Suprapubic skin (tissue), 4 donors: ENCODE measurements at regions not wholly inside any gene's neighbourhood (a gene's known extent, or its start where the extent isn't known, plus 50 kb on each side); places are given as distances from the start of the nearest gene placed in this dataset.
"Not testable (repeated sequence)": the region's sequence is repeated elsewhere in the genome, so short reads cannot be mapped to it uniquely, and the experiment has no call there.

Experiments used
- DNase-seq, 2 donors: peaks; one replicate each; pipeline ENCODE4 v3.0.0-alpha.2; 2019; ENCODE audit warnings: low spot score in 2 of 2
- H3K27ac ChIP-seq: fragments of 200-600 bp; sonication (generic); one replicate; pipeline ENCODE4 v1.5.1; 2019
- H3K27me3 ChIP-seq: fragments of 200-600 bp; sonication (generic); one replicate; pipeline ENCODE4 v1.5.1; 2019
- H3K36me3 ChIP-seq: fragments of 200-600 bp; sonication (generic); one replicate; pipeline ENCODE4 v1.5.1; 2019
- H3K4me1 ChIP-seq: fragments of 200-600 bp; sonication (generic); one replicate; pipeline ENCODE4 v1.5.1; 2019
- H3K4me3 ChIP-seq: fragments of 200-600 bp; sonication (generic); one replicate; pipeline ENCODE4 v1.5.1; 2019; ENCODE audit warnings: mild to moderate bottlenecking
- H3K9me3 ChIP-seq: fragments of 200-600 bp; sonication (generic); one replicate; pipeline ENCODE4 v1.5.1; 2019
- CTCF ChIP-seq, 2 donors: fragments of 200-600 bp in 1 of 2; fragments of 450-650 bp in 1 of 2; sonication (generic) in 1 of 2; IDR thresholded peaks; one replicate each; pipeline ENCODE4 v1.5.1; 2016 to 2019; ENCODE audit warnings: antibody characterized with exemption in 2 of 2, mild to moderate bottlenecking in 1 of 2, moderate library complexity in 1 of 2
- EP300 ChIP-seq: sonication (generic); formaldehyde crosslinking; IDR thresholded peaks from one replicate; pipeline ENCODE4 v1.6.1; 2017; ENCODE audit warnings: antibody characterized with exemption
- POLR2A ChIP-seq, 2 donors: fragments of 450-650 bp; IDR thresholded peaks; one replicate each; pipeline ENCODE4 v1.6.1; 2017; ENCODE audit warnings: antibody characterized with exemption in 2 of 2, mild to moderate bottlenecking in 2 of 2, moderate library complexity in 2 of 2
- POLR2AphosphoS5 ChIP-seq, 3 donors: sonication (generic); formaldehyde crosslinking; IDR thresholded peaks; one replicate each; pipeline ENCODE4 v1.6.1; 2017; ENCODE audit warnings: antibody characterized with exemption in 3 of 3
- WGBS: methylation state at CpG from one replicate; pipeline ENCODE4 v1.1.5; 2018; 5-methylcytosine and 5-hydroxymethylcytosine counted together

DNA sequence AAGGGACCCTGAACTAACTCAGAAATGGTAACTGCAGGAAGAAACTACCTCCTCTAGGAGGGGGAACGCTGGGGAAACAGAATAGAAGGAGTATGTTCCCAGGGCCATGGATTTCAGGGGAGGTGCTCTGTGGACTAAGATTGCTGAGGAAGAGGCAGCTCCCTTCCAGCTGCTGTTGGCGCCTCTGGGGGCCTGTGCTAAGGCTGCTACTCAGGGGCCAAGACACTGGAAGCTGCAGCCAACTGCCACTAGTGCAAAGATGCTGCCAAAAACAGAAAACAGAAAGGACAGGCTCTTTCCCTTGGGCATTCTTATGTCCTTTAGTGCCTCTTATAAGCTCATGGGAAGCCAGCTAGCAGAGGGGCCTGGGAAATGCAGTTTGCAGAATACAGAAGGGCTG is 58.0 kb upstream of the SGIP1 start:
- no peak overlapping the region for H3K27ac ChIP-seq
- no peaks in the 10 kb centered on the region for H3K36me3 ChIP-seq
- DNase-seq = no peak
- no peak for TF ChIP-seq EP300
- TF ChIP-seq POLR2A (IDR thresholded peaks at IDR 0.05) = no peak
- no peak for TF ChIP-seq CTCF (IDR thresholded peaks at IDR 0.05)
- TF ChIP-seq POLR2AphosphoS5 (IDR thresholded peaks at IDR 0.05) = no peak
- H3K9me3 ChIP-seq = no peaks in the 10 kb centered on the region
- 56% methylated on average over 2 of the region's 2 CpGs for WGBS
- no peaks in the 10 kb centered on the region for H3K27me3 ChIP-seq
- H3K4me1 ChIP-seq = no peaks in the 10 kb centered on the region
- H3K4me3 ChIP-seq = no peak overlapping the region

DNA sequence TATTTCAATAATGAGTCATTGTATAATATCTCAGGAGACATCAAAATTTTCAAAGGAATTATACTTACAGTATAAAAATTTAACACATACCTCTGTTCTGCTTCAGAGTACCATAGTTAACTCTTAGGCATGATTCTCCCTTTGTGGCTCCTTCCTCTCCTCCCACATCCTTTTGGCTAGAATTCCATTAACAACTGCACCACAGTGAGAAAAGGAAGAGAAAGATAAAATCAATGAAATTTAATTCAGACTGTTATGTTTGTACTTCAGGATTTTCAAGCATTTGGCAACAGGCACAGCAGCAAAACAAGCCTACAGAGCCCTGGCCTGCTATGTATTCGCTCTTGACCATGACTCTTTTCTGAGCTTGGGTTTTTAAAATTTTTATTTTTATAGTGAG is 57.2 kb upstream of the SGIP1 start:
- no peaks in the 10 kb centered on the region for H3K27me3 ChIP-seq
- H3K4me1 ChIP-seq = no peaks in the 10 kb centered on the region
- H3K4me3 ChIP-seq = no peak overlapping the region
- no peak for DNase-seq
- no peaks in the 10 kb centered on the region for H3K9me3 ChIP-seq
- 89% methylated on average over 1 of the region's 1 CpG for WGBS
- no peaks in the 10 kb centered on the region for H3K36me3 ChIP-seq
- TF ChIP-seq POLR2AphosphoS5 (IDR thresholded peaks at IDR 0.05) (no peak), EP300 (no peak), POLR2A (IDR thresholded peaks at IDR 0.05) (no peak), CTCF (IDR thresholded peaks at IDR 0.05) (no peak)
- H3K27ac ChIP-seq = no peak overlapping the region

DNA sequence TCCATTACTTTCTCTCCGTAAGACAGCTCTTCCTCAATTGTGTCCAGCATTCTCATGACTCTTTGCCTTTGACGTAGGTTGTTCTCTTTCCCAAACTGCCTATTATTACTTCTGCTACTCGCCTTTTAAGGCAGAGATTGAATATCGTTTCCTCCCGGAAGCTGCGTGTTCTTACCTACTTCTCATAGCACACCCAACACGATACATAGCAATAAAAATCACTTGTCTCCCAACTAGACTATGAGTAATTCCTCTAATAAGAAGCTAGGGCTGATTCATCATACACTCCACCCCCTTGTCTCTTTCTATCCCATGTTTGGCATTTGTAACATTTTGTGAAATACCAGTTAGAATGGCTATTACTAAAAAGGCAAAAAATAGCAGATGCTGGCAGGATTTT is 55.8 kb upstream of the SGIP1 start:
- no peaks in the 10 kb centered on the region for H3K27me3 ChIP-seq
- no peaks in the 10 kb centered on the region for H3K9me3 ChIP-seq
- H3K27ac ChIP-seq = no peak overlapping the region
- no peaks in the 10 kb centered on the region for H3K4me1 ChIP-seq
- TF ChIP-seq POLR2AphosphoS5 (IDR thresholded peaks at IDR 0.05) = no peak
- TF ChIP-seq CTCF (IDR thresholded peaks at IDR 0.05) = no peak
- TF ChIP-seq POLR2A (IDR thresholded peaks at IDR 0.05) = no peak
- TF ChIP-seq EP300 = no peak
- WGBS = 89% methylated on average over 7 of the region's 7 CpGs
- no peaks in the 10 kb centered on the region for H3K36me3 ChIP-seq
- no peak for DNase-seq
- H3K4me3 ChIP-seq = no peak overlapping the region

DNA sequence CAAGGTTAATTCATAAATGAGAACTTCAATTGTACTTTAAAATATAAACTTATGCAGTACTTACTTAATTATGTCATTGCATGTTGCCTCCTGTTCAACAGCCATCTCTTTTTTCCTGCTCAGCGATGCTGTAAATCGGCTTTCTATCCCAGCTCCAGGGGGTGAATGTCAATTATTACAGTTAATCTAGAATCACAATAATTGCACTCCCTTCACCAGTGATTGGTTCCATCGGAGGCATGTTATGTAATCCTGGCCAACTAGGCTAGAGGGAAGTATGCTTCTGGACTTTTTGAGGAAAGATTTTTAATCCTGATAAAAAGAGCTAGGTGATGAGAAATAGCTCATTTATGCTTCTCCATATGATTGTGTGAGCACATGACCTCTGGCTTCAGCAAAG is 53.8 kb upstream of the SGIP1 start:
- DNase-seq = no peak
- 60% methylated on average over 3 of the region's 3 CpGs for WGBS
- no peak for TF ChIP-seq CTCF (IDR thresholded peaks at IDR 0.05)
- Histone ChIP-seq H3K4me3 (no peak overlapping the region), H3K36me3 (no peaks in the 10 kb centered on the region), H3K27ac (no peak overlapping the region), H3K4me1 (no peaks in the 10 kb centered on the region), H3K27me3 (no peaks in the 10 kb centered on the region), H3K9me3 (no peaks in the 10 kb centered on the region)

DNA sequence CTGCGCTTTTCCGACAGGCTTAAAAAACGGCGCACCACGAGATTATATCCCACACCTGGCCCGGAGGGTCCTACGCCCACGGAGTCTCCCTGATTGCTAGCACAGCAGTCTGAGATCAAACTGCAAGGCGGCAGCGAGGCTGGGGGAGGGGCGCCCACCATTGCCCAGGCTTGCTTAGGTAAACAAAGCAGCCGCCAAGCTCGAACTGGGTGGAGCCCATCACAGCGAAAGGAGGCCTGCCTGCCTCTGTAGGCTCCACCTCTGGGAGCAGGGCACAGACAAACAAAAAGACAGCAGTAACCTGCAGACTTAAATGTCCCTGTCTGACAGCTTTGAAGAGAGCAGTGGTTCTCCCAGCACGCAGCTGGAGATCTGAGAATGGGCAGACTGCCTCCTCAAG is 52.7 kb upstream of the SGIP1 start:
- DNase-seq, H3K9me3 ChIP-seq, H3K27me3 ChIP-seq, H3K4me3 ChIP-seq, H3K4me1 ChIP-seq, H3K36me3 ChIP-seq, H3K27ac ChIP-seq: not testable (repeated sequence)
- WGBS = no CpG with 5 or more reads among the region's 15 CpGs
